ENCODE measurements at regions not wholly inside any gene's neighbourhood (a gene's known extent, or its start where the extent isn't known, plus 50 kb on each side); places are given as distances from the start of the nearest gene placed in this dataset.

DNA sequence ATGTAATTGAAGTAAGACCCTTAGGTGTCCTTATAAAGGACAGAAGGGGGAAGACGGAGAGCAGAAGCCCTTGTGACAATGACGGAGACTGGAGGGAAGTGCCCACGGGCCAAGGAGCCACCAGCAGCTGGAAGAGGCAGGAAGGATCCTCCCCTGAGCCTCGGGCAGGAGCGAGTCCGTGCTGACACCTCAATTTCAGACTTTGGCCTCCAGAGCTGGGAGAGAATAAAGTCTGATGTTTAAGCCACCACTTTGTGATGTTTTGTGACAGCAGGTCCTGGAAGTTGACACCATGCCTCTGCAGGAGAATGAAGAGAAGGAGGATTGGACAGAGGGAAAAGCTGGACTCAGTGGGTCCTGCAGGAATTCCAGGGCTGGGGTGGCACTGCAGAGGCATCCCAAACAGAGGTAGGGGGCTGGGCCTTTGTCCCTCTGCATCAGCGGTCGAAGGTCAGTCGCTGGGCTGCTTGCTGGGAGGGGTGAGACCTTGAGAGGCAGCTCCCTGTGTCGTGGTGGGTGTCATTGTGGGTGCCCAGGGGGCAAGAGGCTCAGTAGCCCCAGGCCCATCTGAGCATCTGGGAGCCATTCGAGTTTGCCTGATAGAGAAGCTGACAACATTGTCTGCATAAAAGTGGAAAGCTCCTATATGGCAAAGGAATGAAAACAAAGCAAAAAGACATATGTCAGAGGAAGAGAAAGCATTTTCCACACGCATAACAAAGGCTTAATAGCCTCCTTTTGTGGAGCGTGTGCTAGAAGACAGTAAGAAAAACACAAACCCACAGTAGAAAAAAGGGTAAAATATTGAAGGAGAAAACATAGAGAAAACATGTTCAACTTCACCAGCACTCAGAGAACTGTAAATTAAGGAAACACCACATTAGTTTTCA lies 68.8 kb downstream of the RTL6 start:
- no peaks in the 10 kb centered on the region for H3K36me3 Mint-ChIP-seq
- H3K27ac Mint-ChIP-seq = no peak overlapping the region
- intact Hi-C loops (cut with micrococcal nuclease) = no loop called here
- H3K4me1 Mint-ChIP-seq (ENCODE audit: low read depth) = no peaks in the 10 kb centered on the region
- no peaks in the 10 kb centered on the region for H3K9me3 Mint-ChIP-seq
- DNase-seq = no peak
- H3K27me3 Mint-ChIP-seq = peaks cover 1% of the 10 kb centered on the region
- ChIA-PET POLR2A (no interaction called here), CTCF (no interaction called here)
- H3K4me3 Mint-ChIP-seq = no peak overlapping the region

DNA sequence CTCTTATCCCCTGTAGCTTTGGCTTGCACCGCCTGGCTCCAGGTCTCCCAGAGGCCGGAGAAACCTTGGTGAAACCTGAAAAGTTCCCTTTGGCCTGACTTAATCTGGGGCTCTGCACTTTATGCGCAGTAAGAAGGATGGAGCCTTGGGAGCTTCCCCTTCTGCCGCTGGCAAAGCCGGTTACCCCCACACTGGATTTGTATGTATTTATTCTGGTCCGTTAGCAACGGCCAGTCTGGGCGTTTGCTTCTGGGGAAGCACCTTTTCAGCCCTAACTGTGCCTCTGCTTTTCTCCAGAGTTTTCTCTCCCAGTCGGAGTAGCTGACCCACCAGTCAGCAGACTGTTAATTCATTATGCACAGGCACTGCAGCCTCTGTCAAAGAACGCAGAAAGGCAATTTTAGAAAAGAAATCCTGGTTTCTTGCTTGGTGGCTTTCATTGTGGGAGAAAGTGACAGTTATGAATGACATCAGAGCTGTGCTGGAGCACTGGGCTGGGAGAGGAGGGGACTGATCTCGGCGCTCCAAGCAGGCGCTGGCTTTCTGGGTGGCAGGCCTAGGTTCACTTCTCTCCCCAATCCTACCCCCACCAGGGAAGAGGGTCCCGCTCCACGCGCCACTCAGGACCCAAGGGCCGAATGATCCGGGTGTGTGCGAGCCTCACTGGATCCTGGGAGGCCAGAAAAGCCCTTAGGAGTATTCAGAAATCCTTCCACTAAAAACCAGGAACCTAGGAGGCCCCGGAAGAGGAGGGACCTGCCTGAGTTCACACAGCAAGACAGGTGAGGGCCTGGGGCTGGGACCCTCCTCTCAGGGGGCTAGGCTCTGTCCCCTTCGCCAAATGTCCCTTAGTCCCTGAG lies 70.2 kb downstream of the RTL6 start:
- Mint-ChIP-seq H3K4me3 (no peak overlapping the region), H3K4me1 (ENCODE audit: low read depth) (no peaks in the 10 kb centered on the region), H3K27ac (no peak overlapping the region), H3K36me3 (no peaks in the 10 kb centered on the region), H3K27me3 (peaks cover 4% of the 10 kb centered on the region), H3K9me3 (no peaks in the 10 kb centered on the region)
- DNase-seq = no peak
- ChIA-PET POLR2A (no interaction called here), CTCF (no interaction called here)
- intact Hi-C loops (cut with micrococcal nuclease) = no loop called here

DNA sequence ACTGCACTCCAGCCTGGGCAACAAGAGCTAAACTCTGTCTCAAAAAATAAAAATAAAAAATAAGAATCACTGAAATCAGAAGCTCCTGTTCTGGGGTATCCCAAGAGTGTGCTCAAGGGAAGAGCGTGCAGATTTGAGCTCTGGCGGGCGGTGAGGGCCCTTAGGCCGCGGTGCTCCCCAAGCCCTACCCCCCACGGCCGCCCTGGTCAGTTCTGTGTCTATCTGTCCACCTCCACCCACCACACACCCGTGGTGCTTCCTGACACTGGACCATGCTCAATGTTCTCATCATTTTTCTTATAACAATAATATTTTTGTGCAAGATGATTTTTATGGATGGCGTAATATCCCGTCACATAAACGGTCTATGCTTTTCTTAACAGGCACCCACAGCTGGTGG lies 71.1 kb downstream of the RTL6 start:
- H3K4me3 Mint-ChIP-seq = no peak overlapping the region
- H3K27me3 Mint-ChIP-seq = peaks cover 6% of the 10 kb centered on the region
- intact Hi-C loops (cut with micrococcal nuclease) = no loop called here
- ChIA-PET POLR2A (no interaction called here), CTCF (interaction anchor here (0.6 kb wide), 1 partner anchor 350 kb away, joined by 3 read pairs; no protein-coding TSS in a partner anchor)
- DNase-seq = no peak
- no peak overlapping the region for H3K27ac Mint-ChIP-seq
- no peaks in the 10 kb centered on the region for H3K4me1 Mint-ChIP-seq (ENCODE audit: low read depth)
- H3K36me3 Mint-ChIP-seq = no peaks in the 10 kb centered on the region
- no peaks in the 10 kb centered on the region for H3K9me3 Mint-ChIP-seq

DNA sequence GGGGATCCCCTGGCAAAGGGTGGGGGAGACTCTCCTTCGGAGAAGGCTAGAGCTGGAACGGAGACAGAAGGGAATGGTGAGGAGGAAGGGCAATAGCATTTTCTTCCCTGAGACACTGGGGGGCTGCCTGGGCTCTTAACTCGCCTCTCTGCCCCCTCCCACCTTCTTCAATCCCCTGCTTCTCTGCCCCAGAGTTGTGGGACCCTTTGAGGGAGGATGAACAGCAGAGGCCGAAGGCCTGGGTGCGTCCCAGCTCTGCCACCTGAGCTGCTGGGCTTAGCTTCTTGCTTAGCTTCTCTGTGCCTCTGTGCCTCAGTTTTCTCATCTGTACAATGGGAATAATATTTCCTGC lies 72.4 kb downstream of the RTL6 start:
- H3K4me1 Mint-ChIP-seq (ENCODE audit: low read depth) = no peaks in the 10 kb centered on the region
- H3K4me3 Mint-ChIP-seq = no peak overlapping the region
- H3K27ac Mint-ChIP-seq = no peak overlapping the region
- intact Hi-C loops (cut with micrococcal nuclease) = no loop called here
- DNase-seq = no peak
- peaks cover 6% of the 10 kb centered on the region for H3K27me3 Mint-ChIP-seq
- CTCF ChIA-PET = interaction anchor here (0.6 kb wide), 1 partner anchor 140 kb away, joined by 3 read pairs; no protein-coding TSS in a partner anchor
- H3K9me3 Mint-ChIP-seq = peaks cover 4% of the 10 kb centered on the region
- POLR2A ChIA-PET = no interaction called here
- H3K36me3 Mint-ChIP-seq = no peaks in the 10 kb centered on the region

DNA sequence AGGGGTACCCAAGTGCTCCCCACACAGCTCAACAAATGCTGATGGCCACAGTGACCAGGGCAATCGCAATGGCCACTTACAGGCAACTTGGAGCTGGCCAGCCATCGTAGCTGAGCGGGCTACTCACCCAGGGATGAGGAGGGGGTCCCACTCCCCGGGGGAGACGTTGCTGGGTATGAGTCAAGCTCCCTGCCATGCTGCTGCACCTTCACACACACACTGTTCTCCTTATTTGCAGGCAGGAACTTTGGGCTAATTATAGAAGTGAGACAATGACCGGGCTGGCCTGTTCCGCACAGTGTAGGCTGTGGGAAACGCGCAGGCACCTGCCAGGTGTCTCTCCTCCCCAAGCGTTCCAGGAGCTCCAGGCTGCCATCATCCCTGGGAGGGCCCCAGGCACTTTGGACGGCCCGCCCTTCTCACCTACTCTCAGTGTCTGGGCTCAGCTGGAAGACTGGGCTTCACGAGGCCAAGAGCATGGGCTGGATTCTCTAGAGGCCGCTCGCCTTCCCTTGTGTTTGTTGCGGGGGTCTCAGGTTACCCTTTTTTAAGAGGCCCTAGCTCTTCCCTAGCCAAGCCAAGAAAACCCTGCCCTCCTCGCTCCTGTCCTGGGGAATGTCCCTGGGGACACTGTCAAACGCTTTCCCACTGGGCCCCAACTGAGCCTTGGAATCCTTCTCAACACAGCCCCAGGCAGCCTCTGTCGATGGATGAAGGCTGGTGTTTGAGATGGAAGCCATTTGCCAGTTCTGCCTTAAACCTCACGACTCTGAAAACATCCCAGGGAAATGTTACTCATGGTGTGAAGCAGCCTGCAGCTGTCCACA lies 73.0 kb downstream of the RTL6 start:
- Mint-ChIP-seq H3K4me3 (no peak overlapping the region), H3K27me3 (peaks cover 7% of the 10 kb centered on the region)
- intact Hi-C loops (cut with micrococcal nuclease) = no loop called here

DNA sequence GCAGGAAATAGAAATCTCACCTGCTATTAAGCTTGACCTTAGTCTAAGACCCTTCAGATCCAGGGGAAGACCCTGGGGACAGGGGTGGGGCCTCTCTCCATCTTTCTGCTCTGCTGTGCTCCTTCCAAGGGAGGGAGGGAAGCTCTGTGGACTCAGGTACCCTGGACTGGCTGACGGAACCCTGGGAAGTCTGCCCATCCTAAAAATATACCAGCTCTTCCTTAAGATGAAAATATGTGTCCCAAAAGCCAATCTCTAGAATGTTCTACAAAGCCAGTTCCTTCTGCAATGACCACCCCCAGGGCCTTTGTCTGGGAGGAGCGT lies 73.7 kb downstream of the RTL6 start:
- Mint-ChIP-seq H3K4me1 (ENCODE audit: low read depth) (no peaks in the 10 kb centered on the region), H3K27ac (no peak overlapping the region), H3K4me3 (no peak overlapping the region), H3K27me3 (peaks cover 13% of the 10 kb centered on the region), H3K9me3 (peaks cover 16% of the 10 kb centered on the region), H3K36me3 (peaks cover 6% of the 10 kb centered on the region)
- POLR2A ChIA-PET = no interaction called here
- no peak for DNase-seq
- intact Hi-C loops (cut with micrococcal nuclease) = no loop called here
- CTCF ChIA-PET = no interaction called here

More for the DNA sequence above, 73.0 kb downstream of the RTL6 start:
- H3K9me3 Mint-ChIP-seq = peaks cover 9% of the 10 kb centered on the region
- no peak for DNase-seq
- ChIA-PET POLR2A (no interaction called here), CTCF (interaction anchor here (0.6 kb wide), 1 partner anchor 141 kb away, joined by 3 read pairs; no protein-coding TSS in a partner anchor)
- no peak overlapping the region for H3K27ac Mint-ChIP-seq
- H3K36me3 Mint-ChIP-seq = no peaks in the 10 kb centered on the region
- no peaks in the 10 kb centered on the region for H3K4me1 Mint-ChIP-seq (ENCODE audit: low read depth)

DNA sequence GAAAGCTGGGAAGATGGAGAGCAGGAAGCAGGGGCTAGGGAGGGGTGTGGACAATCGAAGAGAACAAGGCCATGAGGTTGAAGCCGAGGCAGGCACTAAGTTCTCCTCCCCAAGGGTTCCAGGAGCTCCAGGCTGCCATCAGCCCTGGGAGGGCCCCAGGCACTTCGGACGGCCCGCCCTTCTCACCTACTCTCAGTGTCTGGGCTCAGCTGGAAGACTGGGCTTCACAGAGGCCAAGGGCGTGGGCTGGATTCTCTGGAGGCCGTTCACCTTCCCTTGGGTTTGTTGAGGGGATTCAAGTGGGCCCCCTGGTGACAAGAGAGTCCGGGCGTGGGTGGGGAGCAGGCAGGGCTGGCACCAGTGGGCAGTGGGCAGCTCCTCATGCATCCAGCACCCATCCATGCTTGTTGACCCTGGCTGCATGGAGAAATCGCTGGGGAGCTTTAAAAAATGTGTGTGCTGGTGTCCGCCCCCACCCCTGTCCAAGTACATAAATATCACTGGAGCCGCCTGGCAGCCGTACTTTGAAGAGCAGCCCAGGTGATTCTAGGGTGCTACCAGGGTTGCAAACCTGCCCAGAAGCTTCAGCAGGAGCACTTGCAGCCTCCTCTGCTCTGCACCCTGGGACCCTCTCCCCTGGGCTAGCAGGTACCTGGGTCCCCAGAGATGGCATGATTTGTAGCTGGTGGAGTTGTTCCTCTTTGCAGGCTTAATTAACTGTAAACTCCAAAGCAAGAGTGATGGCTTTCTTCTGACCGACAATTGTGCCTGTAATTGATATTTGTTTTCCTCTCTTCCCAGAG lies 74.3 kb downstream of the RTL6 start:
- Mint-ChIP-seq H3K4me1 (ENCODE audit: low read depth) (no peaks in the 10 kb centered on the region), H3K9me3 (peaks cover 22% of the 10 kb centered on the region), H3K36me3 (peaks cover 6% of the 10 kb centered on the region), H3K27me3 (peaks cover 13% of the 10 kb centered on the region), H3K27ac (no peak overlapping the region), H3K4me3 (no peak overlapping the region)
- no peak for DNase-seq
- CTCF ChIA-PET = no interaction called here
- POLR2A ChIA-PET = no interaction called here
- intact Hi-C loops (cut with micrococcal nuclease) = no loop called here

DNA sequence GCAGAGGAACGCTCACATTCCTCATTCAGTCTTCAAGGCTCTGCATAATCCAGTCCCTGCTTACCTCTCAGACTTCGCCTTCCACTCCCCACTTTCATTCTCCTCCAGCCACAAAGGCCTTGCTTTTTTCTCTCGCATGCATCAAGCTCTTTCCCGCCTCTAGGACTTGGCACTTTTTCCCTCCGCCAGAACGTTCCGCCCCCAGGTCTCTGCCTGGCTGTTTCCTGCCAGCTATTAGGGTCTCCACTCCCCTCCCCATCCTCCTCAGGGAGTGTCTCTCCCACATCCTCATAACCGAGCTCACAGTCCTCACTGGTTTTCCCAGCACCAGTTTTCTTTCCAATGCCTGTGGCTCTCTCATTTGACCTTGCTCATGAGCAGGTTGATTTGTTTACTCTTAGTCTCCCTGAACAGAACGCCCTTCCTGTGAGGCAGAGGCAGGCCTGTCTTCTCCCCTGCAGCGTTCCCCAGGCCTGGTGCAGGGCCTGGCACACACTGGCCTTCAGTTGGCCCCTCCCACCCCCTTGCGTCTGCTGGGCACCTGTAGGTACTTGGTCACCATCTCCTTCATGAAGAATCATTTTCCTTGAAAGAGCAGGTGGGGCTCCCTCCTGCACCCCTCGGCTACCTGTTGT lies 75.2 kb downstream of the RTL6 start:
- Mint-ChIP-seq H3K27me3 (peaks cover 13% of the 10 kb centered on the region), H3K36me3 (peaks cover 6% of the 10 kb centered on the region), H3K4me1 (ENCODE audit: low read depth) (no peaks in the 10 kb centered on the region), H3K4me3 (no peak overlapping the region), H3K27ac (no peak overlapping the region), H3K9me3 (peaks cover 23% of the 10 kb centered on the region)
- ChIA-PET CTCF (no interaction called here), POLR2A (no interaction called here)
- intact Hi-C loops (cut with micrococcal nuclease) = no loop called here
- no peak for DNase-seq

DNA sequence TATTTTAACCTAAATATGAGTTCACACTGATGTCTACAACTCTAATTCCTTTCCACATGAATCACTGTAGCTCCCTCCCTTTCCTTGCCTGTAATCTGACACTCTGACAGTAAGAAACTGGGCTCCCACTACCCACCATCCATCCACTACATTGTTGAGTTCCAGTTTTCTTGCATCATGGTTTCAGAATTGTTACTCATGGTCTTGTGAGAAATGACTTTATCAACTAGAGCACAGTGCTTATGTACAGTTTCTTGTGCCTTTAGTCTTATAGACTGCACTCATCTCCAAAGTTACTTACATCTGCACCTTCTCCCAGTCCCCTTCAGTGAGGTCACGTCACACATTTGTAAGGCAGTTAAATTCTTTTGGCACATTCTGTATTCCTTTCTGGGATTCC lies 78.6 kb downstream of the RTL6 start:
- ChIA-PET CTCF (no interaction called here), POLR2A (no interaction called here)
- Mint-ChIP-seq H3K27ac (no peak overlapping the region), H3K27me3 (peaks cover 18% of the 10 kb centered on the region), H3K36me3 (peaks cover 6% of the 10 kb centered on the region), H3K9me3 (peaks cover 33% of the 10 kb centered on the region), H3K4me1 (ENCODE audit: low read depth) (no peaks in the 10 kb centered on the region), H3K4me3 (no peak overlapping the region)
- intact Hi-C loops (cut with micrococcal nuclease) = no loop called here
- no peak for DNase-seq

DNA sequence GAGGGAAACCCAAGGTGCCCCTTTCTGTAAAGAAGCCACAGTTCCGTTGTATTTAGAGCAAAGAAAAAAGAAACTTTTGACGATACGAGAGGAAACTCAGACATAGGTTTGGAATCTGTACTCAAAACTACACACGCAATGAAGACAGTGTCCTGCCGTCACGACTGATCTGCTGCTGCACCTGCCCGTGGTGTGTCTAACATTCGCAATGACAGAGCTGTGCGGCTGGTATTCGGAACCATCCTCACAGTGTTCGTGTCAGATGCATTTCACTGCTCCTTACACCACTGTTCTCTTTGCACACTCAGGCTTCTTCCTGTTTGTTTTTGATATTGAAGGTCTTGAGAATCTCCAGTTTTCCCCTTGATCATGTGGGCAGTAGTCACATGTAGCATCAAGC lies 84.8 kb downstream of the RTL6 start:
- Mint-ChIP-seq H3K9me3 (peaks cover 9% of the 10 kb centered on the region), H3K4me1 (ENCODE audit: low read depth) (no peaks in the 10 kb centered on the region), H3K36me3 (no peaks in the 10 kb centered on the region), H3K4me3 (no peak overlapping the region), H3K27ac (no peak overlapping the region), H3K27me3 (peaks cover 4% of the 10 kb centered on the region)
- ChIA-PET POLR2A (no interaction called here), CTCF (no interaction called here)
- intact Hi-C loops (cut with micrococcal nuclease) = no loop called here
- no peak for DNase-seq

DNA sequence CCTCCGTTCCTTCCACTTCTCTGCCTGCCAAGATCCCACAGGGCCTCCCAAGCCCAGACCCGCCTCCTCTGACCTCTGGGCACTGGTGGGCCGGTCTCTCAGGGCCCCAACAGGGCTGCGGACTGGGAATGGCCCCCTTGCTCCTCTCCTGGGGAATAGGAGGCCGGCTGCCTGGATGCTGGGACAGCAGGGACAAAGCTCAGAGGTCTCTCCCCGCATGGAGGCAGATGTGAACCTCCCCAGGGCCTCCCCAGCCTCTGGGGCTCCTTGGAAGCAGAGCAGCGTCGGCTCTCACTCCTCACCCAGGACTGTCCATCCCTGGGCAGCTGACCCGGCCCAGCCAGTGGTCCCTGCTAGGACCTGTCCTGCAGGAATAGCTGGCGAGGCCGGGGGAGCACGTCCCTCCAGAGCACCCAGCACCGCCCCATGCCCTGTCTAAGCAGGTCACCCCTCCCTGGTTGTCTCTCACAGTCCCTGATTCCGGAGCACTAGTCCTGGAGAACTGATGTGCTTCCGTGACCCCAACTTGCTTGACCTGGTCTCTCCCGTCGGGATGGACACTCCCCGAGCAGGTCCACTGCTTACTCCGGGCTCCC lies 85.8 kb downstream of the RTL6 start:
- Mint-ChIP-seq H3K4me3 (no peak overlapping the region), H3K27me3 (peaks cover 1% of the 10 kb centered on the region), H3K36me3 (no peaks in the 10 kb centered on the region), H3K27ac (no peak overlapping the region), H3K9me3 (peaks cover 9% of the 10 kb centered on the region), H3K4me1 (ENCODE audit: low read depth) (no peaks in the 10 kb centered on the region)
- CTCF ChIA-PET = no interaction called here
- no peak for DNase-seq
- intact Hi-C loops (cut with micrococcal nuclease) = no loop called here
- POLR2A ChIA-PET = no interaction called here

Measured in activated CD4-positive, alpha-beta memory T cell treated with anti-CD3 and anti-CD28 coated beads for 36 hours (primary cell).